Endothelial cell of umbilical vein (primary cell): ENCODE measurements at regions not wholly inside any gene's neighbourhood (a gene's known extent, or its start where the extent isn't known, plus 50 kb on each side); places are given as distances from the start of the nearest gene placed in this dataset.

ENCODE experiments used
- EZH2 ChIP-seq: IDR thresholded peaks from 2 replicates; pipeline ENCODE4 v1.6.1; 2012; ENCODE audit warnings: borderline replicate concordance, low read depth, mild to moderate bottlenecking, moderate library complexity, low read length, inconsistent platforms; ENCODE audit not compliant: severe bottlenecking
- FOS ChIP-seq: IDR thresholded peaks from 2 replicates; pipeline ENCODE4 v1.6.1; 2011; ENCODE audit warnings: mild to moderate bottlenecking, low read length, moderate library complexity, borderline replicate concordance; ENCODE audit not compliant: insufficient read depth
- POLR2A ChIP-seq: IDR thresholded peaks from 2 replicates; pipeline ENCODE4 v1.6.1; 2012; ENCODE audit warnings: low read depth, mild to moderate bottlenecking, control low read depth, low read length
- POLR2AphosphoS5 ChIP-seq: IDR thresholded peaks from 2 replicates; pipeline ENCODE4 v1.6.1; 2012; ENCODE audit warnings: low read depth, mild to moderate bottlenecking, control low read depth, low read length, moderate library complexity; ENCODE audit not compliant: insufficient read depth
- TF ChIP-seq, protein P1 (sequence below), 2 donors: IDR thresholded peaks; 1 replicate in 1 of 2; 2 replicates in 1 of 2; pipeline ENCODE4 v1.5.1; 2011; ENCODE audit warnings: low read length in 2 of 2, mild to moderate bottlenecking in 2 of 2, moderate library complexity in 2 of 2, control low read depth in 1 of 2, inconsistent platforms in 1 of 2, low read depth in 1 of 2; ENCODE audit not compliant: insufficient read depth in 1 of 2; ENCODE audit errors: extremely low read depth in 1 of 2
- TF ChIP-seq, protein P2 (sequence below): IDR thresholded peaks from 2 replicates; pipeline ENCODE4 v1.6.1; 2011; ENCODE audit not compliant: insufficient read depth, insufficient read length

DNA sequence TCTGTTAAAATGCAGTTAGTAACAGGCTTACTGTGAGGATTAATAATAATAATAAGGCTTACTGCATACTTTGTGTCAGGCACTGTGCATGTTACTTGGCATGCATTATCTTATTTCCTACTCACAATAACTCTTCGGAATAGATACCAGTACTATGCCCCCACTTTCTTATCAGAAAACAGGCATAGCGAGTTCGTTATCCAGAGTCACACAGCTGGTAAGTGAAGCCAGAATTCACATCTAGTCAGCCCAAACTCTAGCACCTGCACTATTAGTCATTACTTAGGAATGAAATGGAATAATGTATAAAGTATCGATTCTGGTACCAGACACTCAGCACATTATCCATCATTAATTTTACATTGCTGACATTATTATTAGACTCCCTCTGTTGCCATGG, 155.7 kb upstream of the BLID start:
- TF ChIP-seq FOS (no peak), POLR2A (no peak), POLR2AphosphoS5 (no peak), EZH2 (no peak)
- TF ChIP-seq, protein P1, sequence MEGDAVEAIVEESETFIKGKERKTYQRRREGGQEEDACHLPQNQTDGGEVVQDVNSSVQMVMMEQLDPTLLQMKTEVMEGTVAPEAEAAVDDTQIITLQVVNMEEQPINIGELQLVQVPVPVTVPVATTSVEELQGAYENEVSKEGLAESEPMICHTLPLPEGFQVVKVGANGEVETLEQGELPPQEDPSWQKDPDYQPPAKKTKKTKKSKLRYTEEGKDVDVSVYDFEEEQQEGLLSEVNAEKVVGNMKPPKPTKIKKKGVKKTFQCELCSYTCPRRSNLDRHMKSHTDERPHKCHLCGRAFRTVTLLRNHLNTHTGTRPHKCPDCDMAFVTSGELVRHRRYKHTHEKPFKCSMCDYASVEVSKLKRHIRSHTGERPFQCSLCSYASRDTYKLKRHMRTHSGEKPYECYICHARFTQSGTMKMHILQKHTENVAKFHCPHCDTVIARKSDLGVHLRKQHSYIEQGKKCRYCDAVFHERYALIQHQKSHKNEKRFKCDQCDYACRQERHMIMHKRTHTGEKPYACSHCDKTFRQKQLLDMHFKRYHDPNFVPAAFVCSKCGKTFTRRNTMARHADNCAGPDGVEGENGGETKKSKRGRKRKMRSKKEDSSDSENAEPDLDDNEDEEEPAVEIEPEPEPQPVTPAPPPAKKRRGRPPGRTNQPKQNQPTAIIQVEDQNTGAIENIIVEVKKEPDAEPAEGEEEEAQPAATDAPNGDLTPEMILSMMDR (IDR thresholded peaks at IDR 0.05; ENCODE audit: extremely low read depth in 1 of 2, insufficient read depth in 1 of 2, low read depth in 1 of 2, low read length in 2 of 2), result no peak
- TF ChIP-seq, protein P2, sequence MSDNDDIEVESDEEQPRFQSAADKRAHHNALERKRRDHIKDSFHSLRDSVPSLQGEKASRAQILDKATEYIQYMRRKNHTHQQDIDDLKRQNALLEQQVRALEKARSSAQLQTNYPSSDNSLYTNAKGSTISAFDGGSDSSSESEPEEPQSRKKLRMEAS, result no peak
